B cell (primary cell): ENCODE measurements at regions not wholly inside any gene's neighbourhood (a gene's known extent, or its start where the extent isn't known, plus 50 kb on each side); places are given as distances from the start of the nearest gene placed in this dataset.

Source experiments
- ATAC-seq: fragments of 200-7000 bp; cut with Tn5 transposase; one replicate; pipeline ENCODE4 v1.10.0; 2021; ENCODE audit warnings: low read depth, mild to moderate bottlenecking, moderate number of reproducible peaks, moderate library complexity
- CTCF ChIA-PET: fragments of 350-600 bp; sonication (Branson Sonifier 250); formaldehyde crosslinking; loops from one replicate; lab custom pipeline; 2021; ENCODE audit warnings: antibody characterized with exemption, inconsistent platforms; lab: Charles Lee
- POLR2A ChIA-PET: fragments of 350-600 bp; sonication (Branson Sonifier 250); formaldehyde crosslinking; loops from one replicate; lab custom pipeline; 2021; ENCODE audit warnings: antibody characterized with exemption; lab: Charles Lee
- DNase-seq: peaks from one replicate; pipeline ENCODE4 v3.0.0; 2013
- H2AFZ ChIP-seq: 2 replicates; pipeline ENCODE4 v1.6.1; 2012; ENCODE audit warnings: mild to moderate bottlenecking, low read depth, low read length; ENCODE audit not compliant: insufficient read depth, poor library complexity, severe bottlenecking
- H3K27ac ChIP-seq, 2 donors: 1 replicate in 1 of 2; 2 replicates in 1 of 2; pipeline ENCODE4 v1.5.1; 2012 to 2013; ENCODE audit warnings: low read length in 2 of 2, mild to moderate bottlenecking in 2 of 2, moderate library complexity in 1 of 2
- H3K27me3 ChIP-seq, 4 experiments: fragments of 200-600 bp in 1 of 4; sonication (generic) in 1 of 4; replicated peaks in 1 of 4; 1 replicate in 2 of 4; 2 replicates in 2 of 4; pipeline versions ENCODE4 v1.6.1 to v1.7.0; 2013 to 2016; ENCODE audit warnings: low read length in 3 of 4, mild to moderate bottlenecking in 2 of 4, mixed read lengths in 1 of 4, moderate library complexity in 1 of 4; ENCODE audit not compliant: insufficient read depth in 4 of 4, control insufficient read depth in 3 of 4; ENCODE audit errors: control extremely low read depth in 1 of 4
- H3K36me3 ChIP-seq, 2 experiments: replicated peaks in 1 of 2; 1 replicate in 1 of 2; 2 replicates in 1 of 2; pipeline versions ENCODE4 v1.6.1 to v1.7.1; 2013; ENCODE audit warnings: low read length in 1 of 2; ENCODE audit not compliant: insufficient read depth in 2 of 2, control insufficient read depth in 1 of 2; ENCODE audit errors: control extremely low read depth in 1 of 2, extremely low read depth in 1 of 2
- H3K4me1 ChIP-seq, 2 donors: fragments of 200-600 bp in 1 of 2; sonication (generic) in 1 of 2; 1 replicate in 1 of 2; 2 replicates in 1 of 2; pipeline versions ENCODE4 v1.5.1 to v1.6.1; 2013 to 2017; ENCODE audit warnings: low read length in 2 of 2; ENCODE audit not compliant: control insufficient read depth in 2 of 2, insufficient read depth in 2 of 2
- H3K4me2 ChIP-seq: replicated peaks from 2 replicates; pipeline ENCODE3; 2012; ENCODE audit warnings: mild to moderate bottlenecking, low read depth, low read length; ENCODE audit not compliant: poor library complexity, severe bottlenecking
- H3K4me3 ChIP-seq, 5 experiments: fragments of 200-600 bp in 1 of 5; sonication (generic) in 1 of 5; 1 replicate in 3 of 5; 2 replicates in 2 of 5; pipeline versions ENCODE4 v1.5.1 to v1.7.0; 2011 to 2016; ENCODE audit warnings: low read length in 4 of 5, mild to moderate bottlenecking in 4 of 5, low read depth in 2 of 5, control low read depth in 1 of 5, moderate library complexity in 1 of 5; ENCODE audit not compliant: insufficient read depth in 1 of 5; ENCODE audit errors: control extremely low read depth in 1 of 5, extremely low read depth in 1 of 5
- H3K79me2 ChIP-seq: fragments of 200-600 bp; sonication (generic); one replicate; pipeline ENCODE4 v1.6.0; 2016; ENCODE audit warnings: low read length; ENCODE audit not compliant: control insufficient read depth, insufficient read depth
- H3K9ac ChIP-seq: fragments of 200-600 bp; sonication (generic); 2 replicates; pipeline ENCODE4 v1.6.1; 2017; ENCODE audit warnings: mild to moderate bottlenecking, low read length, moderate library complexity
- H3K9me3 ChIP-seq, 3 donors: one replicate each; pipeline versions ENCODE4 v1.6.1 to v1.7.1; 2013; ENCODE audit warnings: low read length in 2 of 3; ENCODE audit not compliant: control insufficient read depth in 2 of 3, insufficient read depth in 1 of 3; ENCODE audit errors: control extremely low read depth in 1 of 3
- H4K20me1 ChIP-seq: 2 replicates; pipeline ENCODE4 v1.6.0; 2012; ENCODE audit warnings: mild to moderate bottlenecking, low read length; ENCODE audit not compliant: insufficient read depth, control insufficient read depth, poor library complexity, severe bottlenecking
- H3K27ac Mint-ChIP-seq: one replicate; pipeline ENCODE4 v1.8.0; 2021; ENCODE audit warnings: mixed read lengths
- H3K27me3 Mint-ChIP-seq: one replicate; pipeline ENCODE4 v1.8.0; 2021; ENCODE audit warnings: mixed read lengths
- H3K4me1 Mint-ChIP-seq: one replicate; pipeline ENCODE4 v1.8.0; 2021; ENCODE audit warnings: mixed read lengths
- H3K4me3 Mint-ChIP-seq: one replicate; pipeline ENCODE4 v1.8.0; 2021; ENCODE audit warnings: mixed read lengths
- H3K9me3 Mint-ChIP-seq: one replicate; pipeline ENCODE4 v1.8.0; 2022; ENCODE audit warnings: mixed read lengths; ENCODE audit not compliant: insufficient read depth
- EZH2 ChIP-seq: IDR thresholded peaks from 2 replicates; pipeline ENCODE4 v1.6.1; 2012; ENCODE audit warnings: borderline replicate concordance, low read depth, mild to moderate bottlenecking, moderate library complexity, low read length; ENCODE audit not compliant: insufficient read depth, poor library complexity, severe bottlenecking
- WGBS: methylation state at CpG from one replicate; pipeline ENCODE4 v1.1.5; 2013; ENCODE audit warnings: missing lambda C conversion rate; ENCODE audit not compliant: insufficient coverage; 5-methylcytosine and 5-hydroxymethylcytosine counted together
- intact Hi-C: fragments of 100-400 bp; cut with micrococcal nuclease; formaldehyde crosslinking; loops from one replicate; pipeline ENCODE4 v1.10.0; 2022
- TF ChIP-seq, protein P1 (sequence below): fragments of 200-600 bp; IDR thresholded peaks from one replicate; pipeline ENCODE4 v1.8.0; 2022; ENCODE audit warnings: antibody characterized with exemption, mild to moderate bottlenecking

DNA sequence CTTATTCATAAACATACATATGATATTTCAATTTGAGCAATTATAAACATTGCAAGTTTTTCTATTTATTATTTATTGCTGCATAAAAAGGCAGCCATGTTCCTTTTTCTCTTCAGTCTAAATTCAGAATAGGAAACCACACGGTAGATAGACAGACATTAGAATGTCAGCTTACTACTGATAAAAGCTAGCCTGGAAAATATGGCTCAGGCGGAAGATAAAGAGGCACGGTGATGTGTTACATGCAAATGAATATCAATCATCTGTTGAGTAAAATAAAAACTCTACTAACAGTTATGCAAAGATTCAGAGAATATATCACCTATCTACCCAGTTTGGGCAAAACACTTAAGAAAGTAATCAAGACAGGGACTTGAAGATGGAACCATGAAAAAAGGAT, 73.5 kb upstream of the PDSS1 start:
- H3K4me1 Mint-ChIP-seq = peaks cover 13% of the 10 kb centered on the region
- Histone ChIP-seq H2AFZ (no peak overlapping the region), H3K79me2 (no peaks in the 10 kb centered on the region), H3K9me3 (peaks cover 0 to 4% (median 0%) of the 10 kb centered on the region in 3 donors), H3K27me3 (peaks cover 0 to 25% (median 15%) of the 10 kb centered on the region in 4 experiments), H3K9ac (no peak overlapping the region), H3K4me1 (peaks cover 8 to 12% of the 10 kb centered on the region in 2 donors), H3K4me3 (no peak overlapping the region), H3K27ac (no peak overlapping the region), H3K36me3 (no peaks in the 10 kb centered on the region), H3K4me2 (no peak overlapping the region), H4K20me1 (no peaks in the 10 kb centered on the region)
- POLR2A ChIA-PET = no interaction called here
- no peak overlapping the region for H3K4me3 Mint-ChIP-seq
- H3K27ac Mint-ChIP-seq = no peak overlapping the region
- no peak for DNase-seq
- peaks cover 37% of the 10 kb centered on the region for H3K27me3 Mint-ChIP-seq
- no peaks in the 10 kb centered on the region for H3K9me3 Mint-ChIP-seq
- no peak for ATAC-seq
- WGBS = no CpG with 5 or more reads among the region's 3 CpGs
- CTCF ChIA-PET = no interaction called here
- no peak for TF ChIP-seq EZH2
- TF ChIP-seq, protein P1, sequence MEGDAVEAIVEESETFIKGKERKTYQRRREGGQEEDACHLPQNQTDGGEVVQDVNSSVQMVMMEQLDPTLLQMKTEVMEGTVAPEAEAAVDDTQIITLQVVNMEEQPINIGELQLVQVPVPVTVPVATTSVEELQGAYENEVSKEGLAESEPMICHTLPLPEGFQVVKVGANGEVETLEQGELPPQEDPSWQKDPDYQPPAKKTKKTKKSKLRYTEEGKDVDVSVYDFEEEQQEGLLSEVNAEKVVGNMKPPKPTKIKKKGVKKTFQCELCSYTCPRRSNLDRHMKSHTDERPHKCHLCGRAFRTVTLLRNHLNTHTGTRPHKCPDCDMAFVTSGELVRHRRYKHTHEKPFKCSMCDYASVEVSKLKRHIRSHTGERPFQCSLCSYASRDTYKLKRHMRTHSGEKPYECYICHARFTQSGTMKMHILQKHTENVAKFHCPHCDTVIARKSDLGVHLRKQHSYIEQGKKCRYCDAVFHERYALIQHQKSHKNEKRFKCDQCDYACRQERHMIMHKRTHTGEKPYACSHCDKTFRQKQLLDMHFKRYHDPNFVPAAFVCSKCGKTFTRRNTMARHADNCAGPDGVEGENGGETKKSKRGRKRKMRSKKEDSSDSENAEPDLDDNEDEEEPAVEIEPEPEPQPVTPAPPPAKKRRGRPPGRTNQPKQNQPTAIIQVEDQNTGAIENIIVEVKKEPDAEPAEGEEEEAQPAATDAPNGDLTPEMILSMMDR = no peak
- intact Hi-C loops = no loop called here

- WGBS = no CpG with 5 or more reads among the region's 3 CpGs
- no peaks in the 10 kb centered on the region for H3K9me3 Mint-ChIP-seq
Observed at GRCh38 chr10:26626066-26626465, 71.4 kb upstream of the PDSS1 start.

More at GRCh38 chr10:26626066-26626465, 71.4 kb upstream of the PDSS1 start:
- CTCF ChIA-PET = no interaction called here
- no peak overlapping the region for H3K27ac Mint-ChIP-seq
- H3K4me3 ChIP-seq = no peak overlapping the region
- no peak overlapping the region for H2AFZ ChIP-seq
- no peak overlapping the region for H3K9ac ChIP-seq
- no peak overlapping the region for H3K4me3 Mint-ChIP-seq
- no peak overlapping the region for H3K27ac ChIP-seq
- H3K36me3 ChIP-seq = no peaks in the 10 kb centered on the region
- POLR2A ChIA-PET = no interaction called here
- no peaks in the 10 kb centered on the region for H4K20me1 ChIP-seq
- peaks cover 32% of the 10 kb centered on the region for H3K27me3 Mint-ChIP-seq
- no peak overlapping the region for H3K4me2 ChIP-seq
- no peaks in the 10 kb centered on the region for H3K79me2 ChIP-seq
- intact Hi-C loops = no loop called here
- peaks cover 0 to 25% (median 15%) of the 10 kb centered on the region in 4 experiments for H3K27me3 ChIP-seq
- no peak for TF ChIP-seq EZH2
- TF ChIP-seq, protein P1 = no peak
- ATAC-seq = no peak
- peaks cover 13% of the 10 kb centered on the region for H3K4me1 Mint-ChIP-seq
- peaks cover 0 to 4% (median 0%) of the 10 kb centered on the region in 3 donors for H3K9me3 ChIP-seq
- no peak for DNase-seq
- H3K4me1 ChIP-seq = peaks cover 8 to 12% of the 10 kb centered on the region in 2 donors
